GM10248 (cell line): ENCODE measurements at regions not wholly inside any gene's neighbourhood (a gene's known extent, or its start where the extent isn't known, plus 50 kb on each side); places are given as distances from the start of the nearest gene placed in this dataset.

ENCODE experiments used
- CTCF ChIA-PET: fragments of 300-600 bp; sonication (Branson Sonifier 250); formaldehyde crosslinking; extraction: SDS; loops from one replicate; lab custom pipeline; 2021; ENCODE audit warnings: antibody characterized with exemption; lab: Yijun Ruan, JAX
- POLR2A ChIA-PET: fragments of 350-650 bp; sonication (Branson Sonifier 250); formaldehyde crosslinking; extraction: SDS; loops from one replicate; lab custom pipeline; 2020; ENCODE audit warnings: antibody characterized with exemption; lab: Yijun Ruan, JAX
- DNase-seq: peaks from one replicate; pipeline ENCODE4 v3.0.0; 2012; ENCODE audit errors: extremely low spot score
- TF ChIP-seq, protein P1 (sequence below): IDR thresholded peaks from 2 replicates; pipeline ENCODE4 v1.5.1; 2012; ENCODE audit warnings: mild to moderate bottlenecking, low read depth; ENCODE audit errors: extremely low read depth, missing control alignments, control extremely low read depth

DNA sequence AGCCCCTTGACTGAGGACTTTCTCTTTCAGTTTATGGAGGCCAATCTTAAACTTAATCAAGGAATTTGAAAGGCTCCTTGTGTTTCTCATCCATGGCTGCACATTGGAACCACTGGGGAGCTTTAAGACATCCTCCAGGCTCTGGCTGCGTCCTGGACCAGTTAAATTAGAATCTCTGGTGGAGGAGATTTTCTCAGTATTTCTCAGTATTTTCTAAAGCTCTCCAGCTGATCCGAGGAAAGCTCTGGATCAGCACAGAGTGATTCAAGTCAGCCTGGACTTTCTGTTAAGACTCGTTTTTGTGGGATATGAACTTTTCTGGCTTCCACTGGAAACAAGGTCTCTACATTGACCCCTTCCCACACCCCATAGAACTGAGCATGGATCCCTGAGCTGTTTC, 249.8 kb downstream of the STK31 start:
- CTCF ChIA-PET: interaction anchor here (0.7 to 1.3 kb wide), 4 partner anchors 10 to 1306 kb away, joined by 3 read pairs; no protein-coding TSS in a partner anchor
- no peak for DNase-seq

DNA sequence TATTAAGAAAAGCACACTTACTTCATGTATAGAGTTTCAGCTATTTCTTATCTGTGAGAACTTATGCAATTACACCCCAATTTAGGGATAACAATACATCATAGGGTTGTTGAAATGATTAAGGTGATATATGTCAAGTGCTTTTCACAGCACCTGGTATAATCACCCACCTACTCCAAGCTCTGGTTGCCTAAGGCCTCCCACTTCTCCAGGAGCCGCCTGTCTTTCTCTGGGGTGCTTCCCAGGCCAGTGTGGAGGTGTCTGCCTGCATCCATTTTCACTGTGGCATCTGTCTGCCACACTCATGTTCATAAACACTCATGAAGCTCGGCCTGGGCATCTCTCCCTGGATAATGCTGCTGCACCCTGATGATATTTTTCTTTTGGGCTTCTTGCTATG, 250.3 kb downstream of the STK31 start:
- ChIA-PET POLR2A (no interaction called here), CTCF (interaction anchor here (1.1 to 1.3 kb wide), 3 partner anchors 10 to 1306 kb away, joined by 3 read pairs; no protein-coding TSS in a partner anchor)
- no peak for DNase-seq
- TF ChIP-seq, protein P1, sequence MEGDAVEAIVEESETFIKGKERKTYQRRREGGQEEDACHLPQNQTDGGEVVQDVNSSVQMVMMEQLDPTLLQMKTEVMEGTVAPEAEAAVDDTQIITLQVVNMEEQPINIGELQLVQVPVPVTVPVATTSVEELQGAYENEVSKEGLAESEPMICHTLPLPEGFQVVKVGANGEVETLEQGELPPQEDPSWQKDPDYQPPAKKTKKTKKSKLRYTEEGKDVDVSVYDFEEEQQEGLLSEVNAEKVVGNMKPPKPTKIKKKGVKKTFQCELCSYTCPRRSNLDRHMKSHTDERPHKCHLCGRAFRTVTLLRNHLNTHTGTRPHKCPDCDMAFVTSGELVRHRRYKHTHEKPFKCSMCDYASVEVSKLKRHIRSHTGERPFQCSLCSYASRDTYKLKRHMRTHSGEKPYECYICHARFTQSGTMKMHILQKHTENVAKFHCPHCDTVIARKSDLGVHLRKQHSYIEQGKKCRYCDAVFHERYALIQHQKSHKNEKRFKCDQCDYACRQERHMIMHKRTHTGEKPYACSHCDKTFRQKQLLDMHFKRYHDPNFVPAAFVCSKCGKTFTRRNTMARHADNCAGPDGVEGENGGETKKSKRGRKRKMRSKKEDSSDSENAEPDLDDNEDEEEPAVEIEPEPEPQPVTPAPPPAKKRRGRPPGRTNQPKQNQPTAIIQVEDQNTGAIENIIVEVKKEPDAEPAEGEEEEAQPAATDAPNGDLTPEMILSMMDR: no peak

More for the DNA sequence above, 249.8 kb downstream of the STK31 start:
- POLR2A ChIA-PET: no interaction called here
- TF ChIP-seq, protein P1: no peak

- ChIA-PET CTCF (interaction anchor here (0.9 kb wide), 1 partner anchor 91 kb away, joined by 3 read pairs; no protein-coding TSS in a partner anchor), POLR2A (no interaction called here)
- TF ChIP-seq, protein P1: no peak
- DNase-seq: no peak
These were observed 253.6 kb downstream of the STK31 start for GRCh38 chr7:23963461-23964165.

DNA sequence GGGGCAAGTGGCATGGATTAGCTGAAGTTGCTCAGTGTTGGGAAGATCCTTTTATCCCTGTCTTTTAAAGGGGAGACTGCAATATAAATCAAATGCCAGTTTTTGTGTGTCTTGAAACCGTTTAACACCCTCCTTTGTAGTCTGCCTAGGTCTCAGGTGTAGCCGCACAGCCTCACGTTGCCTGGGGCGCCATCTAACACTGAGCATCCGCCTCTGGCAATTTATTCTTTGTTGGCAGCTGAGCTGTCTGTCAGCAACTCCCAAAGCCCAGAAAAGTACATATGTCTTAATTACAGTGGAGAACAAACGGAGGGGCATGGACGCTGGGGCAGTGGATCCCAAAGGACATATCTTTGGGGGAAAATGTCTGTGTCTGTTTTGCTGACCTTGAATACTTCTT, 254.7 kb downstream of the STK31 start:
- TF ChIP-seq, protein P1: no peak
- ChIA-PET CTCF (no interaction called here), POLR2A (no interaction called here)
- no peak for DNase-seq

DNA sequence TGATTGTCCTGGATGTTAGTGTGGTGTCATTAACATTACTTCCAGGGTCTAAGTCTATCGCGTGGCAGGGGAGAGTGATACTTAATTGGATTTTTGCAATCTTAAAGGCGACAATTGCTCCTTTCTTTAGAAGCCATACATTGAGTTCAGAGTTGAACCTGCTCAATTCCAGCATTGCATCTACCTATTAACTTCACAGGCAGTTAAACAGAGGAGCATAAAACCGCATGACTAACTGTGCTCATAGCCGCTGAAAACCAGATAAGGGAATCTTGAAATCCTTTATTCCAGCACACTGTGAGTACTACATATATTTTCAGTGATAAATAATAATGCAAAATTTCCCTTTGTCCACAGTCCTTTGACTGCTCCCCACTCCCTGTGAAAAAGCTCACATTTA, 255.3 kb downstream of the STK31 start:
- ChIA-PET CTCF (no interaction called here), POLR2A (no interaction called here)
- TF ChIP-seq, protein P1: no peak
- DNase-seq: no peak

- TF ChIP-seq, protein P1: no peak
- ChIA-PET CTCF (interaction anchor here (1.4 to 2.2 kb wide), 3 partner anchors 9 to 71 kb away, joined by 3 to 8 read pairs (median 4); no protein-coding TSS in a partner anchor), POLR2A (no interaction called here)
- no peak for DNase-seq
These were observed 256.9 kb downstream of the STK31 start for GRCh38 chr7:23966941-23967340.
